OCI-LY3 (cell line): ENCODE measurements at regions not wholly inside any gene's neighbourhood (a gene's known extent, or its start where the extent isn't known, plus 50 kb on each side); places are given as distances from the start of the nearest gene placed in this dataset.

Experiments used
- CTCF ChIP-seq: fragments of 200-600, 300-600 bp; sonication (generic); IDR thresholded peaks from 2 replicates; pipeline ENCODE4 v1.5.1; 2014; ENCODE audit warnings: antibody characterized with exemption, low read length, low read depth
- EZH2phosphoT487 ChIP-seq: fragments of 200-600 bp; shearing (Covaris generic); IDR thresholded peaks from 2 replicates; pipeline ENCODE4 v1.6.1; 2018; ENCODE audit warnings: antibody characterized with exemption, mixed run types, low read depth

GRCh38 chr12:126953365-126953889, 1313.5 kb upstream of the TMEM132C start:
- TF ChIP-seq CTCF (no peak), EZH2phosphoT487 (no peak)
